Muscle layer of duodenum (tissue), 2 donors: ENCODE measurements at regions not wholly inside any gene's neighbourhood (a gene's known extent, or its start where the extent isn't known, plus 50 kb on each side); places are given as distances from the start of the nearest gene placed in this dataset.
"Not testable (repeated sequence)": the region's sequence is repeated elsewhere in the genome, so short reads cannot be mapped to it uniquely, and the experiment has no call there.

Experiments used
- H3K27ac ChIP-seq: one replicate; pipeline ENCODE4 v1.7.0; 2013; ENCODE audit warnings: mild to moderate bottlenecking, low read length
- H3K27me3 ChIP-seq: one replicate; pipeline ENCODE4 v1.7.0; 2013; ENCODE audit warnings: low read depth, mild to moderate bottlenecking, control low read depth, low read length
- H3K36me3 ChIP-seq, 2 donors: one replicate each; pipeline ENCODE4 v1.7.0; 2013; ENCODE audit warnings: low read length in 2 of 2, control low read depth in 1 of 2, mild to moderate bottlenecking in 1 of 2; ENCODE audit not compliant: insufficient read depth in 2 of 2, control insufficient read depth in 1 of 2
- H3K4me1 ChIP-seq, 2 donors: one replicate each; pipeline ENCODE4 v1.7.0; 2013; ENCODE audit warnings: low read length in 2 of 2, mild to moderate bottlenecking in 2 of 2, control low read depth in 1 of 2, moderate library complexity in 1 of 2; ENCODE audit not compliant: insufficient read depth in 2 of 2, control insufficient read depth in 1 of 2
- H3K4me3 ChIP-seq, 2 donors: one replicate each; pipeline ENCODE4 v1.7.0; 2013; ENCODE audit warnings: low read length in 2 of 2, low read depth in 1 of 2, mild to moderate bottlenecking in 1 of 2
- H3K9me3 ChIP-seq, 2 donors: one replicate each; pipeline ENCODE4 v1.7.0; 2013; ENCODE audit warnings: low read length in 2 of 2, control low read depth in 1 of 2, mild to moderate bottlenecking in 1 of 2; ENCODE audit not compliant: control insufficient read depth in 1 of 2
- donor health status: healthy.

DNA sequence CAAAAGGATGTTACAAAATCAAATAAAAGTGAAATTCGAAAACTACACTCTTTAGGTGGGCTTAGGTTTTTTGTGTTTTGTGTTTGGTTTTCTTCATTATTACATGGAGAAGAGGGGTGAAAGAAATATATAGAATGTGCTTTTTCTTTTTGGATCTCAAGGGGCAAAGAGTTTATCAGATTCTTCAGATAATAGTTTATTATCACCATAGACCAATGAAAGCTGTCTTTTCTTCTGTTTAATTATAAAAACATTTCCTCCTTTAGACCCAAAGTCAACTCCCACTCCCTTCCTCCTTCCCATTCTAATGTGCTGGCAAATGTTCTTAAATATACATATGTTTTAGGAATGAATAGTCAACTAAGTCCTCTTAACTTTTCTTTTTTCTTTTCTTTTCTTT lies 167.6 kb downstream of the AKR1D1 start:
- H3K9me3 ChIP-seq, result peaks cover 5% of the 10 kb centered on the region in 2 donors
- H3K4me1 ChIP-seq, result no peaks in the 10 kb centered on the region
- H3K36me3 ChIP-seq, result no peaks in the 10 kb centered on the region
- no peak overlapping the region for H3K4me3 ChIP-seq
- no peak overlapping the region for H3K27ac ChIP-seq
- H3K27me3 ChIP-seq, result no peaks in the 10 kb centered on the region

DNA sequence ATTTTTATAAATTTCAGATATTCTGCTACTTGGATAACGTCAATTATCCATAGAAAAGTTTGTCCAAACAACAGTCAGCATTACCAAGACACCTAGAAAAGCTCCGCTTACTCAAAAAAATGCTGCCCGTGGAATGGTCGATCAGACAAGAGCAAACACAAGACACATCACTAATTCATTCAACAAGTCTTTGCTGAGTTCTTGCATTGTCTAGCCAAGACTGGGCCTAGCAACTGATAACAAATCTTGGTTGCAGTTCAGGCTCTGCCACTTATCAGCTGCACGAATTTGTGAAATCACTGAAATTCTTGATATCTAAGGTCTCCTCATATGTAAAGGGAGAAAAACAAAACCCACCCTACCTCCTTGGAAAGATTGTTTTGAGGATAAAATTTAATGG lies 168.3 kb downstream of the AKR1D1 start:
- H3K36me3 ChIP-seq, result no peaks in the 10 kb centered on the region
- no peak overlapping the region for H3K4me3 ChIP-seq
- H3K9me3 ChIP-seq, result peaks cover 5% of the 10 kb centered on the region in 2 donors
- H3K27me3 ChIP-seq, result no peaks in the 10 kb centered on the region
- H3K4me1 ChIP-seq, result no peaks in the 10 kb centered on the region
- no peak overlapping the region for H3K27ac ChIP-seq

DNA sequence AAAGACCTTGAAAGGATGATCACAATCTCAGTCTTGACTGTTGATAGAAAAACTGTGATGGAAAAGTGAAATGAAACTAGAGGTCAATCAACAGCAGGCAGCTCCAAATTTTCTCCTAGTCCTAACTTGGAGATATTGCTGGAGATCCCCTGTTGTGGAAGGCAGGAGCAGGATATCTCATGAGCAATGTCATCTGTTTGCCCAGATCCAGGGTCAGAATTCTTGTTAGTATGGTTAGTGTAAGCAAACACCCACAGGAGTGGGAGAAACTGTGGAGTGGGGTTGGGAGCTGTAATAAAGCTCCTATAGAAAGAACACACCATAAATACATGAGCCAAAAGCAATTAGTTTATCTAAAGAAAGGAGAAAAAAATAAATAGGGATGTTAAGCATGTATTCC lies 169.0 kb downstream of the AKR1D1 start:
- Histone ChIP-seq H3K27ac (no peak overlapping the region), H3K4me1 (no peaks in the 10 kb centered on the region), H3K9me3 (peaks cover 5% of the 10 kb centered on the region in 2 donors), H3K27me3 (no peaks in the 10 kb centered on the region), H3K36me3 (no peaks in the 10 kb centered on the region), H3K4me3 (no peak overlapping the region)

GRCh38 chr7:138245682-138246081 lies 169.4 kb downstream of the AKR1D1 start:
- peaks cover 5% of the 10 kb centered on the region in 2 donors for H3K9me3 ChIP-seq
- no peaks in the 10 kb centered on the region for H3K27me3 ChIP-seq
- no peak overlapping the region for H3K27ac ChIP-seq

GRCh38 chr7:138246428-138246827 lies 170.2 kb downstream of the AKR1D1 start:
- no peaks in the 10 kb centered on the region for H3K4me1 ChIP-seq
- H3K36me3 ChIP-seq, result no peaks in the 10 kb centered on the region
- peaks cover 5% of the 10 kb centered on the region in 2 donors for H3K9me3 ChIP-seq
- no peaks in the 10 kb centered on the region for H3K27me3 ChIP-seq
- H3K27ac ChIP-seq, result no peak overlapping the region
- no peak overlapping the region for H3K4me3 ChIP-seq

More at GRCh38 chr7:138245682-138246081, 169.4 kb downstream of the AKR1D1 start:
- no peaks in the 10 kb centered on the region for H3K4me1 ChIP-seq
- H3K36me3 ChIP-seq, result no peaks in the 10 kb centered on the region
- no peak overlapping the region for H3K4me3 ChIP-seq

DNA sequence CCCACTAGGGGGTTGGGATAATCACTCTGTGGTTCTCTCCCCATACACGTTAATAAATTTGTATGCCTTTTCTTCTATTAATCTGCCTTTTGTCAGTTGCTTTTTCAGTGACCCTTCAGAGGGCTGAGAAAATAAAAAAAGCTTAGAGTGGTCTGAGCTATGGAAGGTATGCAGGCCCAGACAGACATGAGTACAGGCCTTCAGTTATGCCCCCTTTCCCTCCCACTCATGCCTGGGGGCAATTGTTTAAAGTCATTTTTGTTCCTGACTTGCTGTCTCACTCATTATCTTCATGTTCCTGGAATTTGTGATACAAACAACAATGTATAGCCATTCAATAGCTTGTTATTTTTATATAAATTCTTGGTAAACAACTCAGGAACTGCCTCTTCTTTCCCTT lies 170.8 kb downstream of the AKR1D1 start:
- H3K9me3 ChIP-seq, result peaks cover 5% of the 10 kb centered on the region in 2 donors
- no peak overlapping the region for H3K27ac ChIP-seq
- no peaks in the 10 kb centered on the region for H3K4me1 ChIP-seq
- H3K36me3 ChIP-seq, result no peaks in the 10 kb centered on the region
- H3K27me3 ChIP-seq, result no peaks in the 10 kb centered on the region
- H3K4me3 ChIP-seq, result no peak overlapping the region

GRCh38 chr7:138247568-138248333 lies 171.5 kb downstream of the AKR1D1 start:
- no peaks in the 10 kb centered on the region for H3K4me1 ChIP-seq
- peaks cover 5% of the 10 kb centered on the region in 2 donors for H3K9me3 ChIP-seq
- no peaks in the 10 kb centered on the region for H3K36me3 ChIP-seq
- no peak overlapping the region for H3K4me3 ChIP-seq
- H3K27me3 ChIP-seq, result no peaks in the 10 kb centered on the region
- H3K27ac ChIP-seq, result no peak overlapping the region

DNA sequence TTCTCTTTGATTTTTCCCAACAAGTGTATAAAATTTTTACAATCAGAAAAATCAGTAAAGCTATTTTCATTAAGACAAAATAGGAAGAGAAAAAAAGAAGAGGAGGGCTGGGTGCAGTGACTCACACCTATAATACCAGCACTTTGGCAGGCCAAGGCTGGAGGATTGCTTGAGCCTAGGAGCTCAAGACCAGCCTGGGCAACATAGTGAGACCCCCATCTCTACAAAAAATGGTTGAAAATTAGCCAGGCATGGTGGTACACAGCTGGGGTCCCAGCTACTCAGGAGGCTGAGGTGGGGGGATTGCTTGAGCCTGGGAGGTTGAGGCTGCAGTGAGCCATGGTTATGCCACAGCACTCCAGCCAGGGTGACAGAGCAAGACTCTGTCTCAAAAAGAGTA lies 172.3 kb downstream of the AKR1D1 start:
- H3K4me1 ChIP-seq, result no peaks in the 10 kb centered on the region
- no peaks in the 10 kb centered on the region for H3K36me3 ChIP-seq
- no peak overlapping the region for H3K27ac ChIP-seq
- H3K27me3 ChIP-seq, result no peaks in the 10 kb centered on the region
- peaks cover 5 to 6% of the 10 kb centered on the region in 2 donors for H3K9me3 ChIP-seq
- no peak overlapping the region for H3K4me3 ChIP-seq

DNA sequence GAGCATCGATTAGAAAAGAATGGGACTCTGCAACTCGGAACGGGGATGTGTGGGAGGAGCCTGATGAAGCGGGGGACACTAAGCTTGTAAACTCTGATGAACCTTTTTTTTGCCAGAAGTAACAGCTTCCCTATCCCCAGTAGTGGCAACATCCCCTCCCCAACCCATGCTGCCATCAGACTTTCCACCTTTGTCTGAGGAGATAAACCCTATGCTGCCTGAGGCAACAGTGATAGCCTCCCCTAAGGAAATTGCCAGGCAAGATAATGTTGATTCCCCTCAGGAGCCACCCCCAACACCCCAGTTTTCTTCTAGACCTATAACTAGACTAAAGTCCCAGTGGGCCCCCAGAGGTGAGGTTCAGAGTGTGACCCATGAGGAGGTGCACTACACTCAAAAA lies 173.7 kb downstream of the AKR1D1 start:
- Histone ChIP-seq H3K9me3 (peaks cover 5 to 6% of the 10 kb centered on the region in 2 donors), H3K4me3 (no peak overlapping the region), H3K27me3 (no peaks in the 10 kb centered on the region), H3K36me3 (no peaks in the 10 kb centered on the region), H3K27ac (no peak overlapping the region), H3K4me1 (no peaks in the 10 kb centered on the region)

DNA sequence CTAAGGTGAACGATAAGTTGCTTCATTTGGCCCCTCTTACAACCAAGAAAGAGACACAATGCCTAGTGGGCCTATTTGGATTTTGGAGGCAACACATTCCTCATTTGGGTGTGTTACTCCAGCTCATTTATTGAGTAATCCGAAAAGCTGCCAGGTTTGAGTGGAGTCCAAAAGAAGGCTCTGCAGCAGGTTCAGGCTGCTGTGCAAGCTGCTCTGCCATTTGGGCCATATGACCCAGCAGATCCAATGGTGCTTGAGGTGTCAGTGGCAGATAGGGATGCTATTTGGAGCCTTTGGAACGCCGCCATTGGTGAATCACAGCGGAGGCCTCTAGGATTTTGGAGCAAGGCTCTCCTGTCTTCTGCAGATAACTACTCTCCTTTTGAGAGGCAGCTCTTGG lies 176.4 kb downstream of the AKR1D1 start:
- H3K27me3 ChIP-seq, H3K4me1 ChIP-seq, H3K4me3 ChIP-seq, H3K27ac ChIP-seq, H3K9me3 ChIP-seq, H3K36me3 ChIP-seq: not testable (repeated sequence)

- no peaks in the 10 kb centered on the region for H3K27me3 ChIP-seq
- H3K9me3 ChIP-seq, result peaks cover 0 to 4% of the 10 kb centered on the region in 2 donors
- H3K4me3 ChIP-seq, result no peak overlapping the region
- H3K36me3 ChIP-seq, result no peaks in the 10 kb centered on the region
- H3K27ac ChIP-seq, result no peak overlapping the region
- no peaks in the 10 kb centered on the region for H3K4me1 ChIP-seq
Observed at GRCh38 chr7:138254444-138254843, 178.2 kb downstream of the AKR1D1 start.
